K562 (cell line): ENCODE measurements at regions not wholly inside any gene's neighbourhood (a gene's known extent, or its start where the extent isn't known, plus 50 kb on each side); places are given as distances from the start of the nearest gene placed in this dataset.

Experiments used
- CBX3 ChIP-seq, 2 experiments: IDR thresholded peaks; 1 replicate in 1 of 2; 2 replicates in 1 of 2; pipeline ENCODE4 v1.6.1; 2012; ENCODE audit warnings: inconsistent platforms in 2 of 2, low read length in 2 of 2, borderline replicate concordance in 1 of 2, control low read depth in 1 of 2
- CTCF ChIP-seq, 3 experiments: IDR thresholded peaks in 2 of 3; conservative IDR thresholded peaks in 1 of 3; 2 replicates each; pipeline ENCODE4 v1.5.1; 2011 to 2012; ENCODE audit warnings: low read length in 3 of 3, mild to moderate bottlenecking in 3 of 3, control low read depth in 2 of 3, improper control_type of control experiment in 1 of 3, inconsistent platforms in 1 of 3, low read depth in 1 of 3, mixed read lengths in 1 of 3, moderate library complexity in 1 of 3; ENCODE audit not compliant: insufficient read depth in 2 of 3
- JUND ChIP-seq, 2 experiments: IDR thresholded peaks; 2 replicates in 1 of 2; 3 replicates in 1 of 2; pipeline ENCODE4 v1.6.1; 2011; ENCODE audit warnings: borderline replicate concordance in 2 of 2, low read depth in 2 of 2, low read length in 2 of 2, improper control_type of control experiment in 1 of 2, missing biosample characterization in 1 of 2, missing genetic modification characterization in 1 of 2, missing genetic modification reagents in 1 of 2
- NRF1 ChIP-seq, 2 experiments: fragments of 450-650 bp; IDR thresholded peaks in 1 of 2; conservative IDR thresholded peaks in 1 of 2; 2 replicates each; pipeline ENCODE4 v1.6.1; 2014; ENCODE audit warnings: mild to moderate bottlenecking in 2 of 2
- SIN3B ChIP-seq: fragments of 450-650 bp; IDR thresholded peaks from 2 replicates; pipeline ENCODE4 v1.6.1; 2017; ENCODE audit warnings: low read depth, mild to moderate bottlenecking, moderate library complexity
- TCF7 ChIP-seq: sonication (generic); IDR thresholded peaks from 2 replicates; pipeline ENCODE4 v1.6.1; 2016; ENCODE audit warnings: antibody characterized with exemption, borderline replicate concordance

GRCh38 chr6:21715180-21715579 is 121.6 kb downstream of the SOX4 start:
- TF ChIP-seq TCF7 (no peak), CBX3 (IDR thresholded peaks at IDR 0.05; ENCODE audit: borderline replicate concordance in 1 of 2, low read length in 2 of 2) (no peak), SIN3B (no peak), NRF1 (conservative IDR thresholded peaks at IDR 0.05 in 1 of 2, IDR thresholded peaks at IDR 0.05 in 1 of 2) (no peak), CTCF (IDR thresholded peaks at IDR 0.05 in 2 of 3, conservative IDR thresholded peaks at IDR 0.05 in 1 of 3; ENCODE audit: insufficient read depth in 2 of 3, low read depth in 1 of 3, low read length in 3 of 3) (no peak), JUND (IDR thresholded peaks at IDR 0.05; ENCODE audit: borderline replicate concordance, low read depth, low read length) (no peak), JUND (tag; IDR thresholded peaks at IDR 0.05; ENCODE audit: borderline replicate concordance, low read depth, low read length) (no peak)
